ENCODE measurements at regions not wholly inside any gene's neighbourhood (a gene's known extent, or its start where the extent isn't known, plus 50 kb on each side); places are given as distances from the start of the nearest gene placed in this dataset.

GRCh38 chr5:125276096-125276495, 529.7 kb upstream of the ZNF608 start:
- no peak for TF ChIP-seq CTCF (IDR thresholded peaks at IDR 0.05; ENCODE audit: insufficient read depth, low read length, missing control alignments)
- ChIA-PET CTCF (interaction anchor here (0.7 to 1.2 kb wide), 2 partner anchors 17 to 27 kb away, joined by 3 to 4 read pairs; no protein-coding TSS in a partner anchor), POLR2A (no interaction called here)
- DNase-seq (ENCODE audit: low read depth, low spot score) = no peak
- H3K4me3 ChIP-seq (ENCODE audit: low read depth, low read length) = no peak overlapping the region

GRCh38 chr5:125277494-125278154, 531.2 kb upstream of the ZNF608 start:
- CTCF ChIA-PET = interaction anchor here (0.5 to 1.0 kb wide), 2 partner anchors 11 to 622 kb away, joined by 3 read pairs; no protein-coding TSS in a partner anchor
- no peak overlapping the region for H3K4me3 ChIP-seq (ENCODE audit: low read depth, low read length)
- POLR2A ChIA-PET = no interaction called here
- DNase-seq (ENCODE audit: low read depth, low spot score) = peak; percentile 31
- TF ChIP-seq CTCF (IDR thresholded peaks at IDR 0.05; ENCODE audit: insufficient read depth, low read length, missing control alignments) = no peak

GRCh38 chr5:125278711-125279110, 532.3 kb upstream of the ZNF608 start:
- H3K4me3 ChIP-seq (ENCODE audit: low read depth, low read length) = no peak overlapping the region
- CTCF ChIA-PET = no interaction called here
- POLR2A ChIA-PET = no interaction called here
- no peak for DNase-seq (ENCODE audit: low read depth, low spot score)
- no peak for TF ChIP-seq CTCF (IDR thresholded peaks at IDR 0.05; ENCODE audit: insufficient read depth, low read length, missing control alignments)

- POLR2A ChIA-PET = no interaction called here
- CTCF ChIA-PET = interaction anchor here (0.6 kb wide), 1 partner anchor 1611 kb away, joined by 3 read pairs; no protein-coding TSS in a partner anchor
- H3K4me3 ChIP-seq (ENCODE audit: low read depth, low read length) = no peak overlapping the region
- DNase-seq (ENCODE audit: low read depth, low spot score) = no peak
- no peak for TF ChIP-seq CTCF (IDR thresholded peaks at IDR 0.05; ENCODE audit: insufficient read depth, low read length, missing control alignments)
Measured at GRCh38 chr5:125281667-125282066, 535.2 kb upstream of the ZNF608 start.

- POLR2A ChIA-PET = no interaction called here
- DNase-seq (ENCODE audit: low read depth, low spot score) = no peak
- no peak for TF ChIP-seq CTCF (IDR thresholded peaks at IDR 0.05; ENCODE audit: insufficient read depth, low read length, missing control alignments)
- CTCF ChIA-PET = no interaction called here
- H3K4me3 ChIP-seq (ENCODE audit: low read depth, low read length) = no peak overlapping the region
Measured at GRCh38 chr5:125283372-125283771, 536.9 kb upstream of the ZNF608 start.

GRCh38 chr5:125286271-125286670, 539.8 kb upstream of the ZNF608 start:
- no peak for TF ChIP-seq CTCF (IDR thresholded peaks at IDR 0.05; ENCODE audit: insufficient read depth, low read length, missing control alignments)
- POLR2A ChIA-PET = no interaction called here
- no peak for DNase-seq (ENCODE audit: low read depth, low spot score)
- H3K4me3 ChIP-seq (ENCODE audit: low read depth, low read length) = no peak overlapping the region
- CTCF ChIA-PET = interaction anchor here (1.5 kb wide), 1 partner anchor 11 kb away, joined by 3 read pairs; no protein-coding TSS in a partner anchor
